ENCODE measurements at regions not wholly inside any gene's neighbourhood (a gene's known extent, or its start where the extent isn't known, plus 50 kb on each side); places are given as distances from the start of the nearest gene placed in this dataset.

GRCh38 chr11:97454988-97455387 is 1065.2 kb downstream of the JRKL start:
- intact Hi-C loops (cut with micrococcal nuclease) = no loop called here
- TF ChIP-seq CTCF (IDR thresholded peaks at IDR 0.05) (no peak), EZH2 (IDR thresholded peaks at IDR 0.05; ENCODE audit: borderline replicate concordance, insufficient read depth, low read depth, low read length, poor library complexity, severe bottlenecking) (no peak)
- no peak for DNase-seq
- no peaks in the 10 kb centered on the region for H3K79me2 ChIP-seq (ENCODE audit: control insufficient read depth, insufficient read depth, low read length)
- H3K4me1 Mint-ChIP-seq = no peaks in the 10 kb centered on the region
- WGBS (ENCODE audit: insufficient coverage) = no CpG with 5 or more reads among the region's 1 CpG
- no peak overlapping the region for H3K4me3 ChIP-seq (ENCODE audit: control extremely low read depth in 1 of 5, extremely low read depth in 1 of 5, insufficient read depth in 1 of 5, low read depth in 2 of 5, low read length in 4 of 5)
- no peaks in the 10 kb centered on the region for H4K20me1 ChIP-seq (ENCODE audit: control insufficient read depth, insufficient read depth, low read length, poor library complexity, severe bottlenecking)
- no peaks in the 10 kb centered on the region for H3K9me3 ChIP-seq (ENCODE audit: control extremely low read depth in 1 of 3, control insufficient read depth in 2 of 3, insufficient read depth in 1 of 3, low read length in 2 of 3)
- peaks cover 10% of the 10 kb centered on the region for H3K9me3 Mint-ChIP-seq (ENCODE audit: insufficient read depth)
- H3K4me2 ChIP-seq (replicated peaks; ENCODE audit: low read depth, low read length, poor library complexity, severe bottlenecking) = no peak overlapping the region
- H2AFZ ChIP-seq (ENCODE audit: insufficient read depth, low read depth, low read length, poor library complexity, severe bottlenecking) = no peak overlapping the region
- H3K27ac ChIP-seq (ENCODE audit: low read length in 2 of 2) = no peak overlapping the region
- H3K9ac ChIP-seq (ENCODE audit: low read length) = no peak overlapping the region
- no peaks in the 10 kb centered on the region for H3K36me3 ChIP-seq (replicated peaks in 1 of 2; ENCODE audit: control extremely low read depth in 1 of 2, control insufficient read depth in 1 of 2, extremely low read depth in 1 of 2, insufficient read depth in 2 of 2, low read length in 1 of 2)
- H3K27ac Mint-ChIP-seq = no peak overlapping the region
- H3K4me1 ChIP-seq (ENCODE audit: control insufficient read depth in 2 of 2, insufficient read depth in 2 of 2, low read length in 2 of 2) = no peaks in the 10 kb centered on the region
- no peaks in the 10 kb centered on the region for H3K27me3 Mint-ChIP-seq
- ChIA-PET CTCF (no interaction called here), POLR2A (no interaction called here)
- H3K27me3 ChIP-seq (replicated peaks in 1 of 4; ENCODE audit: control extremely low read depth in 1 of 4, control insufficient read depth in 3 of 4, insufficient read depth in 4 of 4, low read length in 3 of 4) = no peaks in the 10 kb centered on the region
- no peak for ATAC-seq (ENCODE audit: low read depth)
- no peak overlapping the region for H3K4me3 Mint-ChIP-seq

- no peak overlapping the region for H3K27ac Mint-ChIP-seq
Measured at GRCh38 chr11:97460091-97460490, 1070.3 kb downstream of the JRKL start.

More at GRCh38 chr11:97460091-97460490, 1070.3 kb downstream of the JRKL start:
- H3K9me3 ChIP-seq (ENCODE audit: control extremely low read depth in 1 of 3, control insufficient read depth in 2 of 3, insufficient read depth in 1 of 3, low read length in 2 of 3) = peaks cover 0 to 23% (median 0%) of the 10 kb centered on the region in 3 donors
- no peak overlapping the region for H3K27ac ChIP-seq (ENCODE audit: low read length in 2 of 2)
- no peak overlapping the region for H3K4me3 Mint-ChIP-seq
- H3K4me1 ChIP-seq (ENCODE audit: control insufficient read depth in 2 of 2, insufficient read depth in 2 of 2, low read length in 2 of 2) = no peaks in the 10 kb centered on the region
- H3K27me3 ChIP-seq (replicated peaks in 1 of 4; ENCODE audit: control extremely low read depth in 1 of 4, control insufficient read depth in 3 of 4, insufficient read depth in 4 of 4, low read length in 3 of 4) = no peaks in the 10 kb centered on the region
- no peaks in the 10 kb centered on the region for H4K20me1 ChIP-seq (ENCODE audit: control insufficient read depth, insufficient read depth, low read length, poor library complexity, severe bottlenecking)
- H3K9me3 Mint-ChIP-seq (ENCODE audit: insufficient read depth) = peaks cover 14% of the 10 kb centered on the region
- CTCF ChIA-PET = no interaction called here
- H2AFZ ChIP-seq (ENCODE audit: insufficient read depth, low read depth, low read length, poor library complexity, severe bottlenecking) = no peak overlapping the region
- no peaks in the 10 kb centered on the region for H3K36me3 ChIP-seq (replicated peaks in 1 of 2; ENCODE audit: control extremely low read depth in 1 of 2, control insufficient read depth in 1 of 2, extremely low read depth in 1 of 2, insufficient read depth in 2 of 2, low read length in 1 of 2)
- DNase-seq (no peak), ATAC-seq (ENCODE audit: low read depth) (no peak)
- POLR2A ChIA-PET = no interaction called here
- H3K4me2 ChIP-seq (replicated peaks; ENCODE audit: low read depth, low read length, poor library complexity, severe bottlenecking) = no peak overlapping the region
- H3K4me1 Mint-ChIP-seq = no peaks in the 10 kb centered on the region
- H3K9ac ChIP-seq (ENCODE audit: low read length) = no peak overlapping the region
- intact Hi-C loops (cut with micrococcal nuclease) = no loop called here
- no peak for TF ChIP-seq CTCF (IDR thresholded peaks at IDR 0.05)
- no peak for TF ChIP-seq EZH2 (IDR thresholded peaks at IDR 0.05; ENCODE audit: borderline replicate concordance, insufficient read depth, low read depth, low read length, poor library complexity, severe bottlenecking)
- H3K27me3 Mint-ChIP-seq = no peaks in the 10 kb centered on the region
- no peaks in the 10 kb centered on the region for H3K79me2 ChIP-seq (ENCODE audit: control insufficient read depth, insufficient read depth, low read length)
- H3K4me3 ChIP-seq (ENCODE audit: control extremely low read depth in 1 of 5, extremely low read depth in 1 of 5, insufficient read depth in 1 of 5, low read depth in 2 of 5, low read length in 4 of 5) = no peak overlapping the region
